SK-N-SH treated with all-trans-retinoic acid at 6 μM for 48 hours (cell line): ENCODE measurements at regions not wholly inside any gene's neighbourhood (a gene's known extent, or its start where the extent isn't known, plus 50 kb on each side); places are given as distances from the start of the nearest gene placed in this dataset.

Source experiments
- CSRNP3 ChIP-seq: fragments of 250-450 bp; sonication (Bioruptor Pico); IDR thresholded peaks from 2 replicates; pipeline ENCODE4 v1.5.1; 2021; ENCODE audit warnings: mild to moderate bottlenecking, moderate library complexity
- PATZ1 ChIP-seq: fragments of 250-450 bp; sonication (Bioruptor Pico); IDR thresholded peaks from 2 replicates; pipeline ENCODE4 v1.8.0; 2020; ENCODE audit warnings: mild to moderate bottlenecking, moderate library complexity, borderline replicate concordance
- RARB ChIP-seq: fragments of 250-450 bp; sonication (Bioruptor Pico); IDR thresholded peaks from 2 replicates; pipeline ENCODE4 v1.8.0; 2021; ENCODE audit warnings: mild to moderate bottlenecking, moderate library complexity
- TOX ChIP-seq: fragments of 250-450 bp; sonication (Bioruptor Pico); IDR thresholded peaks from 2 replicates; pipeline ENCODE4 v1.8.0; 2021; ENCODE audit warnings: mild to moderate bottlenecking, moderate library complexity, borderline replicate concordance
- ZFP3 ChIP-seq: fragments of 250-450 bp; sonication (Bioruptor Pico); IDR thresholded peaks from 2 replicates; pipeline ENCODE4 v1.5.0; 2020; ENCODE audit warnings: mild to moderate bottlenecking, moderate library complexity

GRCh38 chr7:23889566-23889965, 179.5 kb downstream of the STK31 start:
- TF ChIP-seq RARB (CRISPR knock-in tag): no peak
- no peak for TF ChIP-seq TOX
- TF ChIP-seq PATZ1: no peak
- TF ChIP-seq ZFP3 (CRISPR knock-in tag): no peak
- TF ChIP-seq CSRNP3 (CRISPR knock-in tag): no peak
